ENCODE measurements at regions not wholly inside any gene's neighbourhood (a gene's known extent, or its start where the extent isn't known, plus 50 kb on each side); places are given as distances from the start of the nearest gene placed in this dataset.

- DNase-seq = no peak
Observed at GRCh38 chr17:63349478-63350000, 96.6 kb downstream of the CYB561 start.

GRCh38 chr17:63350364-63350763, 95.7 kb downstream of the CYB561 start:
- no peak for DNase-seq

GRCh38 chr17:63354256-63354655, 91.8 kb downstream of the CYB561 start:
- no peak for DNase-seq

GRCh38 chr17:63356337-63356757, 89.8 kb downstream of the CYB561 start:
- no peak for DNase-seq

GRCh38 chr17:63358111-63358839, 87.8 kb downstream of the CYB561 start:
- no peak for DNase-seq

GRCh38 chr17:63358956-63359355, 87.2 kb downstream of the CYB561 start:
- no peak for DNase-seq

- no peak for DNase-seq
Observed at GRCh38 chr17:63361182-63361581, 84.9 kb downstream of the CYB561 start.

GRCh38 chr17:63362115-63362514, 84.0 kb downstream of the CYB561 start:
- no peak for DNase-seq

- DNase-seq = no peak
Observed at GRCh38 chr17:63364387-63364786, 81.7 kb downstream of the CYB561 start.

GRCh38 chr17:63364944-63365343, 81.2 kb downstream of the CYB561 start:
- DNase-seq = no peak

GRCh38 chr17:63365366-63366240, 80.5 kb downstream of the CYB561 start:
- peak in 1 of 2 experiments; percentile 8 for DNase-seq

GRCh38 chr17:63366241-63366566, 79.9 kb downstream of the CYB561 start:
- DNase-seq = no peak

- no peak for DNase-seq
Observed at GRCh38 chr17:63369233-63369632, 76.9 kb downstream of the CYB561 start.

GRCh38 chr17:63370696-63371095, 75.4 kb downstream of the CYB561 start:
- no peak for DNase-seq

- DNase-seq = no peak
Observed at GRCh38 chr17:63376949-63377348, 69.2 kb downstream of the CYB561 start.

- DNase-seq = no peak
Observed at GRCh38 chr17:63378411-63379375, 67.4 kb downstream of the CYB561 start.

- DNase-seq = no peak
Observed at GRCh38 chr17:63379636-63380035, 66.5 kb downstream of the CYB561 start.

- no peak for DNase-seq
Observed at GRCh38 chr17:63381101-63381729, 64.9 kb downstream of the CYB561 start.

- no peak for DNase-seq
Observed at GRCh38 chr17:63382136-63382535, 64.0 kb downstream of the CYB561 start.

Measured in NCI-H524 (cell line).